ENCODE measurements at regions not wholly inside any gene's neighbourhood (a gene's known extent, or its start where the extent isn't known, plus 50 kb on each side); places are given as distances from the start of the nearest gene placed in this dataset.

- TF ChIP-seq, protein P1, sequence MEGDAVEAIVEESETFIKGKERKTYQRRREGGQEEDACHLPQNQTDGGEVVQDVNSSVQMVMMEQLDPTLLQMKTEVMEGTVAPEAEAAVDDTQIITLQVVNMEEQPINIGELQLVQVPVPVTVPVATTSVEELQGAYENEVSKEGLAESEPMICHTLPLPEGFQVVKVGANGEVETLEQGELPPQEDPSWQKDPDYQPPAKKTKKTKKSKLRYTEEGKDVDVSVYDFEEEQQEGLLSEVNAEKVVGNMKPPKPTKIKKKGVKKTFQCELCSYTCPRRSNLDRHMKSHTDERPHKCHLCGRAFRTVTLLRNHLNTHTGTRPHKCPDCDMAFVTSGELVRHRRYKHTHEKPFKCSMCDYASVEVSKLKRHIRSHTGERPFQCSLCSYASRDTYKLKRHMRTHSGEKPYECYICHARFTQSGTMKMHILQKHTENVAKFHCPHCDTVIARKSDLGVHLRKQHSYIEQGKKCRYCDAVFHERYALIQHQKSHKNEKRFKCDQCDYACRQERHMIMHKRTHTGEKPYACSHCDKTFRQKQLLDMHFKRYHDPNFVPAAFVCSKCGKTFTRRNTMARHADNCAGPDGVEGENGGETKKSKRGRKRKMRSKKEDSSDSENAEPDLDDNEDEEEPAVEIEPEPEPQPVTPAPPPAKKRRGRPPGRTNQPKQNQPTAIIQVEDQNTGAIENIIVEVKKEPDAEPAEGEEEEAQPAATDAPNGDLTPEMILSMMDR (IDR thresholded peaks at IDR 0.05; ENCODE audit: extremely low read depth in 1 of 2, insufficient read depth in 1 of 2, low read depth in 1 of 2, low read length in 2 of 2) = no peak
- TF ChIP-seq EZH2 (IDR thresholded peaks at IDR 0.05; ENCODE audit: borderline replicate concordance, low read depth, low read length, severe bottlenecking) = no peak
- no peak for TF ChIP-seq POLR2A (IDR thresholded peaks at IDR 0.05; ENCODE audit: low read depth, low read length)
- no peak for TF ChIP-seq POLR2AphosphoS5 (IDR thresholded peaks at IDR 0.05; ENCODE audit: insufficient read depth, low read depth, low read length)
- TF ChIP-seq MYC (IDR thresholded peaks at IDR 0.05; ENCODE audit: low read depth, low read length) = no peak
- no peak for TF ChIP-seq JUN (IDR thresholded peaks at IDR 0.05; ENCODE audit: borderline replicate concordance, insufficient read depth, insufficient read length, low read depth)
- TF ChIP-seq, protein P2, sequence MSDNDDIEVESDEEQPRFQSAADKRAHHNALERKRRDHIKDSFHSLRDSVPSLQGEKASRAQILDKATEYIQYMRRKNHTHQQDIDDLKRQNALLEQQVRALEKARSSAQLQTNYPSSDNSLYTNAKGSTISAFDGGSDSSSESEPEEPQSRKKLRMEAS (IDR thresholded peaks at IDR 0.05; ENCODE audit: insufficient read depth, insufficient read length) = no peak
Measured at GRCh38 chr14:87156878-87157277, 836.1 kb downstream of the GALC start.
